Cerebellar cortex (tissue), 1 donor: ENCODE measurements at regions not wholly inside any gene's neighbourhood (a gene's known extent, or its start where the extent isn't known, plus 50 kb on each side); places are given as distances from the start of the nearest gene placed in this dataset.

Source experiments
- DNase-seq: peaks from one replicate; pipeline ENCODE4 v3.0.0-alpha.2; 2015; ENCODE audit warnings: low spot score

DNA sequence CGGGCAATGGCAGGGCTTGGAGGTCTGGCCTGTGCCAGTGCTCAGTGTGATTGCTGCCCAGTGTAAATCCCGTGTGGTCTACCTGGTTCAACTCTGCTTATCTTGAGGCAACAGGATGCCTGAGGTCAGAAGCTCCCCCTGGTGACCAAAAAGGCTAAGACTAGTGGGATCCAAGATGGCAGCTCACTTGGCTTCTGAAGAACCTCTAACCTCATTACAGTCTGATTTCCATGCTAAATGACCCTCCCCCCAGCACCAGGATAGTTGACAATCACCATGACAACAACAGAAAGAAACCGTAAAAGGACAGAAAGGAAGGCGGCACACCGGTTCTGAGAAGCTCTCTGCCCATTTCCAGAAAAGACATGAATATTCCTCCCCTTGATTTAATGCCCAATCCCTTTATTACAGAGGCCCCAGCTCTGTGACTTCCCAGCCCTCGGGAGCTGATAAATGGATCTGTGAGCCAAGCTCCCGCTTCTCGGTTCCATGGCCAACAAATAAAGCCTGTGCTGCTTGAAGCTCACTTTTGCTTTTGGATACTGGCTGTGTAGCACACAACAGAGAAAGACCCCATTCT is 398.4 kb downstream of the CTTN start:
- no peak for DNase-seq

GRCh38 chr11:70798296-70798695 is 400.0 kb downstream of the CTTN start:
- DNase-seq: no peak

DNA sequence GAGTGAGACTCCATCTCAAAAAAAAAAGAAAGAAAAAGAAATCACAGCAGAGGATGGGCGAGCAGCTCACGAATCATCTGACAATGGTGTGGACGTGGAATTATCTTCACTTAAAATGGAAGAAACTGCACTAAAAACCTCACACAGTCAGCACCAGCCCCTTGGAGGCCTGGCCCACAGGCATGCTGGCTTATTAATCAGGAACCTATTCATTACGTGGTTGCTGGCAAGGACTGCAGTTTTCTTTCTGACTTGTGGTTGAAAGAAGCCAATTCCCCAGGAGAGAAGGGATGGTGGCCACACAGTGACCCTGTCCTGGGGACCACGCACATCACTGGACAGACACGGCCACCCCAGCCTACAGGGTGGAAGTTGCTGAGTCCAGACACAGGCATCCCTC is 401.1 kb downstream of the CTTN start:
- DNase-seq: no peak

DNA sequence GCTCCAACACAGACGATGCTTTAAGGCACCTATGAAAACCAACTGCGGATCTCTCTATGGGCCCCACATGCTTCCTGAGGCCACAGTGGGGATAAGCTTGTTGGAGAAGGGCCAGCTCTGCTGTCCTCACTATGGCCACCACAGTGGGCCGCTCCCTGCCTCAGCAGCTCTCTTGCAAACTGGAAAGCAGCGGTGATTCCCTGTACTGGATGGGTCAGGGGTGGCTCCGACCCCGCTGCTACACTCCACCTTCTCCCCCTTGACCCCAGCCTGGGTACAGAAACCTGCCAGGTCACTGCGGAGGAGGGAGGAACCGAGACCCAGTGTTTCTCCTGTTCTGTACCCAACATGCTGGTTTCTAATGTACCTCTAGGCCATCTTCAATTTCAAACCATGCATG is 403.9 kb downstream of the CTTN start:
- no peak for DNase-seq

- DNase-seq: peak; percentile 29
These were observed 406.0 kb downstream of the CTTN start for GRCh38 chr11:70804139-70804837.

- DNase-seq: no peak
These were observed 406.9 kb downstream of the CTTN start for GRCh38 chr11:70805243-70805642.

- no peak for DNase-seq
These were observed 407.6 kb downstream of the CTTN start for GRCh38 chr11:70805971-70806370.

DNA sequence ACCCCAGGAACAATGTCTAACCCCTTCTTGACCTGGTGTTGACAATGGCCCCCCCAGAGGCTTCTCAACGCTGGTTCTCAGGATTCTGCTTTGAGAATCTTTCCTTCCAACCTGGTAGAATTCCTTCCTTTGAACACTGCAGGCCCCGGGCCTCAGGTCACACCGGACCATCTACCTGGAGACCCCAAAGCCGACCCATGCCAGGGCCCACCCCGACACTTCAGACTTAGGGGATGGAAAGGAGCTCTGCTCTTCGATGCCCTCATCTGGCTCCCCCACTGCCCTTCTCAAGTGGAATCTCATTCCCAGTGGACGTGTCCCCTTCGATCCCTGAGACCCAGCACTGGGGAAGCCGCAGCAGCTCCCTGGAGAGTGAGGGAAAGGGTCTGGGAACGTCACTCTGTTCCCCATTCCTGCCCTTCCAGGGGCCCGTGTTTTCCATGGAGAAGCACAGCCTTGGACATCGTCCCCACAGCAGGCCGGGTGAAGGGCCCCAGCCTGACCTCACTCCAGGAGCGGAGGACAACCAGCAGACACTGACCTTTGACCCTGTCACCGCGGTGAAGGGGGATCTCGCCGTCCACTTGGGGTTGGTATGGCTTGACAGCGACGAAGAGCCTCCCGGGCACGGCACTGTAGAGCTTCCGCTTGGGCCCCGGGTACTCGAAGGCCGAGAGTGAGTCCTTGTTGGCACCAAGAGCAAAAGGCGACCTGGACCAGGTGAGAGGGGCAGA is 408.3 kb downstream of the CTTN start:
- DNase-seq: no peak

DNA sequence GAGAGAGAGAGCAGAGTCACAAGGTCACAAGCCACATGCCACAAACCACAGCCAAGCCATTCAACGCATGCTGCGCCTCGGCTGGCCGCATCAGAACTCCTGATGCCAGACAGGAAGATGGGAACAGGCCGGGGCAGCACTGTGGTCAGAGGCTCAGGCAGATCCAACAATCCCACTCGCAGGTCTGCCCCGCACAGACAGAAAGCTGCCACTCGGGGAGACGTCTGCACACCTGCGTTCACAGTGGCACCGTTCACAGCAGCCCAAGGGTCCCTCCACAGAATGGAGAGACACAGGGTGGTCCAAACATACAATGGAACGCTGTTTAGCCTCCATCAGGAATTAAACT is 408.8 kb downstream of the CTTN start:
- DNase-seq: no peak

- no peak for DNase-seq
These were observed 410.5 kb downstream of the CTTN start for GRCh38 chr11:70808686-70809375.

- DNase-seq: peak; percentile 12
These were observed 411.8 kb downstream of the CTTN start for GRCh38 chr11:70810133-70810532.

- DNase-seq: no peak
These were observed 412.4 kb downstream of the CTTN start for GRCh38 chr11:70810681-70811080.

DNA sequence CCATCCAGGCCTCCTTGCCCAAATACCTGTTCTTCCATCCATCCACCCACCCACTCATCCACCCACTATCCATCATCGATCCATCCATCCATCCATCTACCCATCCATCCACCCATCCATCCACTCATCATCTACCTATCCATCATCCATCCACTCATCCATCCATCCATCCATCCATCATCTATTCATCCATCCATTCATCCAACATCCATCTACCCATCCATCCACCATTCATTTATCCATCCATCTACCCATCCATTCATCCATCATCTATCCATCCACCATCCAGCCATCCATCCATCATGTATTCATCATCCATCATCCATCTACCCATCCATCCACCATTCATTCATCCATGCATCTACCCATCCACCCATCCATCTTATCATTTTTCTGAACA is 413.2 kb downstream of the CTTN start:
- DNase-seq: no peak

DNA sequence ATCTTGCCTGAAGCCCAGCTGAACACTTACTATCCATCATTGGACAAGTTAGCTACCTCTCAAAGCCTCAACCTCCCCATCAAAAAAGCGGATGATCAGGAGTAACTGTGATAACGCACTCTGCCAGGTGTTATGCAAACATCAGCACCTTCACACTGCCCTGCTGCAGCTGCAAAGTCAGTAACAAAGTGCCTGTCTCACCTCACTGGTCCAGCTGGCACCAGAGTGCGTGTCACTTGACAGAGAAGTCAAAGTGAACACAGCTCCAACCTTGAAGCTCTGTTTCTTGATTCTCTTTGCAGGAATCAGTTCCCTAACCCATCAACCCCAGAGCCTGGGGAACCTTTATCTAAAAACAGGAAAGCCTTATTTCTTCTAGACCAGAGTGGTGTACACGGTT is 413.6 kb downstream of the CTTN start:
- DNase-seq: no peak

DNA sequence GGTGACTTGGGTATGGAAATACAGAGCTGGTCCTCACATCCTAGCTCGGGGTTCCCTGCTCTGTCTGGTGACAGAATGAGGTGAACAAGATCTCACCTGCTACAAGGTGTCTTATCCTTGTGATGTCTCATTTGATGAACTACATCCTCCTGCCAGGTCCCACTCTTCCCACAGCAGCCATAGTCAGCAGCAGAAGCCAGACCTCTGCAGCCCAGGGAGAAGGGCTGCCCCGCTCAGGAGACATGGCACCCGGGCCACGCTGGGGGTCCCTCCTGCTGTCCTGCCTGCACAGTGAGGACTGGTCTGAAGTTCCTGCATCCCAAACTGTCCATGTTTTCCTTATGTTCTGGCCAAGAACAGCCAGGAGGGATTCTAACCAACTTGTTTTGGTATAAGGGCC is 414.1 kb downstream of the CTTN start:
- no peak for DNase-seq

GRCh38 chr11:70813651-70814050 is 415.3 kb downstream of the CTTN start:
- no peak for DNase-seq

- no peak for DNase-seq
These were observed 417.1 kb downstream of the CTTN start for GRCh38 chr11:70815485-70815832.

- no peak for DNase-seq
These were observed 417.9 kb downstream of the CTTN start for GRCh38 chr11:70816156-70816678.

GRCh38 chr11:70818351-70818750 is 420.0 kb downstream of the CTTN start:
- no peak for DNase-seq

DNA sequence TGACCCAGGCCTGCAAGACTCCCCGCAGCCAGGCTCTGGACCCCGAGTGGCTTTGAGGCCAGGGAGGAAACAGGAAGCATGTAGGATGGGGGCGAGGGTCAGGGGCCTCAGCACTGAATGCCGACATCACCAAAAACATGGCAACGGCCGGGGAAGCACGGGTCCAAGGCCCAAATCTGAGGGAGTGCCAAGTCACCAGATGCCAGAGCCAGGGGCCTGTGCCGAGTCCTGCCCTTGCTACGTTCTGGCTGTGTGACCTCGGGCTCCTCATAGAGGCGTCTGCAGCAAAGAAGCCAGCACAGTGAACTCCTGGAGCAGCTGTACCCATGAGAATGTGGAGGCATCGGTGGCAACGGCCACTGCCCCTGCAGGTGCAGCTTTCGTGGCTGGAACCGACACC is 420.7 kb downstream of the CTTN start:
- no peak for DNase-seq

DNA sequence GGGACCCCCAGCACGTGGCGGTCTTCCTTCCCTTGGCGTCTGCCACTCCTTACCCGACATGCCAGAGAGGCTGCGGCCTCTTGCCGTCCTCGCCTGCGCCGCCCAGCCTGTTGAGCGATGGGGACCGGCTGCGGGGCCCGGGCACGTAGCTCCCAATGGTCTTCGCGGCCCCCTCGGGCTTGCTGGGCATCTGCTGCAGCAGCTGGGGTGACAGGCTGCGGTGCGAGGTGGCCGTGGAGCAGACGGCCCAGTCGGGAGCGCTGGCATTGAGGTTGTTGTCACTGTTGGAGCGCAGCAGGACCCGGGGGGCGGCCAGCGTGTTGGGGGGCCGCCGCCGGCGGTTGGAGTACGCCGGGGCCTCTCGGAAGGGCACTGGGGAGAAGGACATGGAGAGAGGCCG is 422.0 kb downstream of the CTTN start:
- no peak for DNase-seq

- no peak for DNase-seq
These were observed 422.4 kb downstream of the CTTN start for GRCh38 chr11:70820712-70821111.

DNA sequence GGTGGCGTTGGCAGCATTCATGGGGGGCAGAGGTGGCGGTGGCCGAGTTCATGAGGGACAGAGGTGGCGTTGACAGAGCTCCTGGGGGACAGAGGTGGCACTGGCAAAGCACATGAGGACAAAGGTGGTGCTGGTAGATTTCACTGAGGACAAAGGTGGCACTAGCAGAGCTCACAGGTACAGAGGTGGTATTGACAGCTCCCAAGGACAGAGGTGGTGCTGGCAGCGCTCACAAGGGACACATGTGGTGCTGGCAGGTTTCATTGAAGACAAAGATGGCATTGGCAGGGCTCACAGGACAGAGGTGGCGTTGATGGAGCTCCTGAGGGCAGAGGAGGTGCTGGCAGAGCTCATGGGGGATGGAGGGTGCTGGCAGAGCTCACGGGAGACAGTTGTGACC is 425.4 kb downstream of the CTTN start:
- DNase-seq: no peak
